ENCODE measurements at regions not wholly inside any gene's neighbourhood (a gene's known extent, or its start where the extent isn't known, plus 50 kb on each side); places are given as distances from the start of the nearest gene placed in this dataset.

DNA sequence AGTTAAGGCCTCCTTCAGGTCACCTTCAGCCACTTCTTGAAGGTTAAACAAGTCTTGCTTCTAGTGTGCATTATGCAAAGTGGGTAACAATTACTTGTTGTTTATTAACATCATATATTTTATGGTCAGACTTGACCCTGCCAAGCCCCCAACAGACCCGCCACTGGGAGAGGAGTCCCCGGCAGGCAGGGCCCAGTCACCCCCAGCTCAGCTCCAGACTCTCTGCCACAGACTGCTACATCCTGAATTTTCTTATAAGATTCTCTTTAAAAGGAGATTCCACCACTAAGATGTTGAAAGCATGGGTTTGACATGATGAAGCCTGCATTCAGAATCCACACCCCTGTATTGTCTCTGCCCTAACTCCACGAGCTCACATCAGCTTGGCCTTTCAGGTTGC is 174.3 kb upstream of the ARL4C start:
- TF ChIP-seq CTCF (IDR thresholded peaks at IDR 0.05; ENCODE audit: control extremely low read depth in 1 of 3, insufficient read depth in 1 of 3, low read depth in 1 of 3, low read length in 3 of 3) (no peak), POLR2A (IDR thresholded peaks at IDR 0.05; ENCODE audit: control extremely low read depth in 1 of 2, low read depth in 2 of 2, low read length in 2 of 2) (no peak), SIRT6 (IDR thresholded peaks at IDR 0.05; ENCODE audit: low read length) (no peak), EZH2 (IDR thresholded peaks at IDR 0.05; ENCODE audit: low read depth, low read length, severe bottlenecking) (no peak), CBX8 (IDR thresholded peaks at IDR 0.05; ENCODE audit: borderline replicate concordance, low read depth, low read length) (no peak)
- TF ChIP-seq, protein P1, sequence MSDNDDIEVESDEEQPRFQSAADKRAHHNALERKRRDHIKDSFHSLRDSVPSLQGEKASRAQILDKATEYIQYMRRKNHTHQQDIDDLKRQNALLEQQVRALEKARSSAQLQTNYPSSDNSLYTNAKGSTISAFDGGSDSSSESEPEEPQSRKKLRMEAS (IDR thresholded peaks at IDR 0.05), result no peak
